ENCODE measurements at regions not wholly inside any gene's neighbourhood (a gene's known extent, or its start where the extent isn't known, plus 50 kb on each side); places are given as distances from the start of the nearest gene placed in this dataset.

DNA sequence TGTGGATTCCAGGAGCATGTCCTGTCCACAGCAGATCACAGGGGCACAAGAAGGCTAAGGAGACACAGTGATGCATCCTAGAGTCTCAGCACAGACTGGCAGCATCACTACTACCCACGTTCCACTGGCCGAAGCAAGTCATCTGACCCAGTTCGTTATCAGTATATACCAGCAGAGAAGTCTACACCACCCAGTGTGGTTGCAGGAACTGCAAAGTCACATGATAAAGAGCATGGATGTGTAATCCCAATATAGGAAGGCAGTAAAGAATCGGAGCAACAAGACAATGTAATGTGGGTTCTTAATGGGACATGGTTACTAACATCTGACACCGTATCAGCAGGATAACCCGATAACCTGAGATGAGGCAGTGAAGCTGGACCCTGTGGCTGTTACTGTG is 246.6 kb downstream of the RRAGC start:
- H3K36me3 ChIP-seq (ENCODE audit: control insufficient read depth in 3 of 3, insufficient read depth in 2 of 3, low read depth in 1 of 3, low read length in 3 of 3), result no peaks in the 10 kb centered on the region
- no peak overlapping the region for H3K27ac ChIP-seq (ENCODE audit: low read depth in 1 of 3, low read length in 2 of 3)
- WGBS, 3 donors, result 81 to 84% (median 84%) methylated on average over 6 of the region's 6 CpGs
- no peak overlapping the region for H3K4me3 ChIP-seq (ENCODE audit: low read depth in 1 of 3, low read length in 3 of 3)
- no peak for DNase-seq
- H3K4me1 ChIP-seq (ENCODE audit: control insufficient read depth in 3 of 3, insufficient read depth in 2 of 3, low read depth in 1 of 3, low read length in 2 of 3), result no peaks in the 10 kb centered on the region
- no peak for FAIRE-seq
- no peaks in the 10 kb centered on the region for H3K27me3 ChIP-seq (ENCODE audit: control insufficient read depth in 3 of 3, insufficient read depth in 3 of 3, low read length in 3 of 3)
- H3K9me3 ChIP-seq (ENCODE audit: control insufficient read depth in 2 of 2, insufficient read depth in 1 of 2, low read depth in 1 of 2, low read length in 1 of 2), result no peaks in the 10 kb centered on the region

DNA sequence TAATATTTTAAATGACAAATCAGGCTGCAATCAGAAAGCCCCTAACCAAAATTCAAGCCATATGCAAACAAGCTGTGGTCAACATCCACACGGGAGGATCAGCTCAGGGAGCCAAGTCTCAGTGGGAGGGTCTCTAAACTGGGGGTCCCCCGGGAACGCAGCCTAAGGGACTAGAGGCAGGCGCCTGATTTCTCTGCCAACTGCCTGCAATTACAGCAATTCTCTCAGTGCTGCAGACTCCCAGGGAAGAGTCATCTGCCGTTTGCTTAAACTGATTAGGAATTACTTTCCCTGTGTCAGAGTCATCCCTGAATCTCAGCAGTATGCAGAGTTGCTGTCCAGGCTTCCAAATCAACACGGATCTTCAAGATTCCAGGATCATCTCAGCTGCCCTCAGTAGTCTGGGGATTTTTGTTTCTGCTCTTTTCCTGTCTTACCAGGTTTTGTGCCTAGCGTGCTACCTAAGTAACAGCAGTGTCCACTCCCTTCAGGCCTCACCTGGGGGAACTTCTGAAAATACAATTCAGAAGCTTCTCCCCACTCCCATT is 247.8 kb downstream of the RRAGC start:
- H3K36me3 ChIP-seq (ENCODE audit: control insufficient read depth in 3 of 3, insufficient read depth in 2 of 3, low read depth in 1 of 3, low read length in 3 of 3), result no peaks in the 10 kb centered on the region
- no peak for FAIRE-seq
- H3K27ac ChIP-seq (ENCODE audit: low read depth in 1 of 3, low read length in 2 of 3), result no peak overlapping the region
- no peaks in the 10 kb centered on the region for H3K9me3 ChIP-seq (ENCODE audit: control insufficient read depth in 2 of 2, insufficient read depth in 1 of 2, low read depth in 1 of 2, low read length in 1 of 2)
- H3K27me3 ChIP-seq (ENCODE audit: control insufficient read depth in 3 of 3, insufficient read depth in 3 of 3, low read length in 3 of 3), result no peaks in the 10 kb centered on the region
- DNase-seq, result no peak
- H3K4me3 ChIP-seq (ENCODE audit: low read depth in 1 of 3, low read length in 3 of 3), result no peak overlapping the region
- no peaks in the 10 kb centered on the region for H3K4me1 ChIP-seq (ENCODE audit: control insufficient read depth in 3 of 3, insufficient read depth in 2 of 3, low read depth in 1 of 3, low read length in 2 of 3)
- 40 to 43% (median 41%) methylated on average over 7 of the region's 7 CpGs for WGBS, 3 donors

DNA sequence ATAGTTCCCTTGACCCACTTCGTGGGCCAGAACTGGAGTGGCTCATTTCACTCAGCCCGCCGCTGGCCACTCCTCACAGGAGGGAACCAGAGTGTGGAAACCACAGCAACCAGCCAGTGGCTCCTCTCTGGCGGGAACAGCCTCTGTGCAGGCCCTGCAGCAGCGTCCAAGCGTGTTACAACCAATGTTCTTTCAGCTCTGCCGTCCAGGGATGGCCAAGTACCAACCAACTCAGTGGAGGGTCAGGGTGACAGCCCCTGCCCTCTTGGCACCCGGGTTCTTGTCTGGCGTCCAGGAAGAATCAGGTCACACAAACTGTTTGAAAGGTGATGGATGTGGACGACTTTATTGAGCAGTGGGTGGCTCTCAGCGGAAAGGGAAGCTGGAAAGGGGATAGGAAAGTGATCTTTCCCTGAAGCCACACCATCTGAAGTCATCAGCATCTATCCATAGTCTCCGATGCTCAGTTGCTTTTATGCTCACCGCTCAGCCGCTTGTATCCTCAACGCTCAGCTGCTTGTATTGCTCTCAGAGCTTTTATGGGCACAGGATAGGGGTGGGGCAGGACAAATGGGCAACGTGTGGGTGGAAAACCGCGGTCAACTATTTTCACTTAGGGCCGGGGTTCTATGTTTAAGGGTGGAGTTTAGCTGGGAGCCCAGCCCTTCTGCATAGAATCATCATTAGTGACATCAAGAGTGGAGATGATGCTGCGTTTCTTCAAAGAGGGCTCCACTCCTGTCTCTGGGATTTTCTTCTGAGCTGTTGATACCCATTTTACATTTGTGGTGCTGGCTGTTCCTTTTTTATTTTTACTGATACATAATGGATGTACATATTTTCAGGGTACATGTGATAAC is 250.2 kb downstream of the RRAGC start:
- Histone ChIP-seq H3K4me1 (ENCODE audit: control insufficient read depth in 3 of 3, insufficient read depth in 2 of 3, low read depth in 1 of 3, low read length in 2 of 3) (no peaks in the 10 kb centered on the region), H3K4me3 (ENCODE audit: low read depth in 1 of 3, low read length in 3 of 3) (no peak overlapping the region), H3K36me3 (ENCODE audit: control insufficient read depth in 3 of 3, insufficient read depth in 2 of 3, low read depth in 1 of 3, low read length in 3 of 3) (no peaks in the 10 kb centered on the region), H3K27ac (ENCODE audit: low read depth in 1 of 3, low read length in 2 of 3) (no peak overlapping the region), H3K27me3 (ENCODE audit: control insufficient read depth in 3 of 3, insufficient read depth in 3 of 3, low read length in 3 of 3) (peaks cover 0 to 6% (median 0%) of the 10 kb centered on the region in 3 donors), H3K9me3 (ENCODE audit: control insufficient read depth in 2 of 2, insufficient read depth in 1 of 2, low read depth in 1 of 2, low read length in 1 of 2) (no peaks in the 10 kb centered on the region)
- WGBS, 3 donors, result 77 to 83% (median 78%) methylated on average over 20 of the region's 20 CpGs
- DNase-seq (no peak), FAIRE-seq (no peak)

DNA sequence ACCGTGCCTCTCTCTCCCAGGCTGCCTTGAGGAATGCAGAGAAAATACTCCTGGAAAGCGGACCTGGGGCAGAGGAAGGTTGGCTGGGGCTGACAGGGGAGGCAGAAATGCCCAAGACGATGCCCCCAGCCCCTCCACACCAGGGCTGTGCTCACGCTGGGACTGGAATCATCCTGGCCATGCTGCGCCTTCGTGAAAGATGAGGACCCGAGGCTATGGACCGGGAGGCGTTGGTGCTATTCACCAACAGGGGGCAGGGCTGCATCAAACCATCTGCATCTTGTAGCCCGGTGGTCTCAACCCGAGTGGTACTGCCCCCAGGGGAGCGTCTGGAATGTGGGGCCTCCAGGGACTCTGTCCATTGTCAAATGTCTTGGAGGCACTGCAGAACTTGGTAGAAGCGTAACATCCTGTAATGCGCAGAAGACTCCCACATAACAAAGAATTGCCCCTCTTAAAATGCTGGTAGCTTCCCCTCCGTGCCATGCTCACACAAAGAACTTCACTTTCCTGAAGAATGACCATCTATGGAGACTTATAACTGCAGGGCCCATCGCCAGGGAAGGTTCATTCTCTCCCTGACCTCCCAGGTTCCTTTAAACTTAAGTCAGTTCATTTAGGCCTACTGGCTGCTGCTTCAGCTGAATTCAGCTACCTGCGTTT is 251.2 kb downstream of the RRAGC start:
- Histone ChIP-seq H3K4me1 (ENCODE audit: control insufficient read depth in 3 of 3, insufficient read depth in 2 of 3, low read depth in 1 of 3, low read length in 2 of 3) (no peaks in the 10 kb centered on the region), H3K4me3 (ENCODE audit: low read depth in 1 of 3, low read length in 3 of 3) (no peak overlapping the region), H3K36me3 (ENCODE audit: control insufficient read depth in 3 of 3, insufficient read depth in 2 of 3, low read depth in 1 of 3, low read length in 3 of 3) (no peaks in the 10 kb centered on the region), H3K27me3 (ENCODE audit: control insufficient read depth in 3 of 3, insufficient read depth in 3 of 3, low read length in 3 of 3) (peaks cover 0 to 6% (median 0%) of the 10 kb centered on the region in 3 donors), H3K9me3 (ENCODE audit: control insufficient read depth in 2 of 2, insufficient read depth in 1 of 2, low read depth in 1 of 2, low read length in 1 of 2) (no peaks in the 10 kb centered on the region), H3K27ac (ENCODE audit: low read depth in 1 of 3, low read length in 2 of 3) (no peak overlapping the region)
- WGBS, 3 donors, result 27 to 32% (median 30%) methylated on average over 17 of the region's 17 CpGs
- FAIRE-seq (no peak), DNase-seq (no peak)

DNA sequence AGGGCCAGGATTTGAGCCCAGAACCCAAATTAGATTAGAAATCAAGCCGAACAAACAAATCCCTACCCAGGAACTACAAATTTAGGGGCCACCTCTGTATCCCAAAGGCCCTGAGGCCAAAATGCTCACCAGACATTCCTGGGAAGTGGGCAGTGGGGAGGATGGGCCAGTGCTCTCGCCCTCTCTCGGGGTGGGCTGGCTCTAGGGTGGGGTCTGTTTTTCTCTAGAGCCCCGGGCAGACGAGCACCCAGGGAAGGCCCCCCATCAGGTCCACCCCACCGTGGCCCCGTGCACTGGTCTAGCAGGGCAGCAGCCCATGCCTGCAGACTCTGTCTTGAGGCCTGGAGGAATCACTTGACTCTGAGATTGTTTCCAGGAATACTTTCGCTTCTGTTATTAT is 252.0 kb downstream of the RRAGC start:
- H3K4me3 ChIP-seq (ENCODE audit: low read depth in 1 of 3, low read length in 3 of 3), result no peak overlapping the region
- no peak overlapping the region for H3K27ac ChIP-seq (ENCODE audit: low read depth in 1 of 3, low read length in 2 of 3)
- H3K27me3 ChIP-seq (ENCODE audit: control insufficient read depth in 3 of 3, insufficient read depth in 3 of 3, low read length in 3 of 3), result peaks cover 0 to 6% (median 0%) of the 10 kb centered on the region in 3 donors
- H3K9me3 ChIP-seq (ENCODE audit: control insufficient read depth in 2 of 2, insufficient read depth in 1 of 2, low read depth in 1 of 2, low read length in 1 of 2), result no peaks in the 10 kb centered on the region
- H3K4me1 ChIP-seq (ENCODE audit: control insufficient read depth in 3 of 3, insufficient read depth in 2 of 3, low read depth in 1 of 3, low read length in 2 of 3), result no peaks in the 10 kb centered on the region
- 69 to 71% (median 70%) methylated on average over 7 to 8 of the region's 8 CpGs for WGBS, 3 donors
- DNase-seq (no peak), FAIRE-seq (no peak)
- no peaks in the 10 kb centered on the region for H3K36me3 ChIP-seq (ENCODE audit: control insufficient read depth in 3 of 3, insufficient read depth in 2 of 3, low read depth in 1 of 3, low read length in 3 of 3)

DNA sequence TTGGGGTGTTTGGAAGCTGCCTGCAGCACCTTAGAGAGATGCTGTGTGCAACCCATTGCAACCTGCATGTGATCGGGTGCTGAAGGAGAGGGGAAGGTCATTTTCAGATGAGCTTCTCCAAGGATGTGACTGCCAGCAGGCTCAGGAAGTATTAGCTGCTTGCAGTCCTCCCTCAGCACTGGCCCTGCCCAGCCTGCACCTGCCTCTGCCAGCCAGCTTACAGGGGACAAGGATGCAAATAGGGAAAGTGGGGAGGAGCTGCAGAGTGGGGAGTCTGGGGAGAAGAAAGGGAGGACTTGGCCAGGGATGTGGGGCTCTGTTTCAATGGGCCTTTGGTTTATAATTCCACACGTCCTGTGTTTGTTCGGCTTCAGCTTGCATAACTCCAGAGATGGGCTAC is 254.5 kb downstream of the RRAGC start:
- 79 to 86% (median 81%) methylated on average over 3 of the region's 3 CpGs for WGBS, 3 donors
- H3K27ac ChIP-seq (ENCODE audit: low read depth in 1 of 3, low read length in 2 of 3), result no peak overlapping the region
- no peak for FAIRE-seq

DNA sequence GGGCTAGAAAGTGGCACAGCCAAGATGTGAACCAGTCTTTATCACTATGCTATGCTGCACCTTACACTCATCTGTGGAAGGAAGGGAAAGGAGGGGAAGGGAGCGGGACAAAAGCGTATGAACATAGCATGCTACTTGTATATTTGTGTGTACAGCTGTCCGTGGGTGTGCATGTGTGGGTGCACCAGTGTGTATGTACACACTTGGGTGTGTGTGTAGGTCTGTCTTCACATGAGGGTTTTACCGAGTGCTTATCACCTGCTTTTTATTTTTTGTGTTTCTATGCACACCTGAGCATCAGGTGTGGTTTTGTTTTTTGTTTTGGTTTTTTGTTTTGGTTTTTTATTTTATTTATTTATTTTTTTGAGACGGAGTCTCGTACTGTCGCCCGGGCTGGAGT is 255.7 kb downstream of the RRAGC start:
- WGBS, 3 donors, result 75 to 84% (median 83%) methylated on average over 8 of the region's 8 CpGs
- FAIRE-seq (no peak), DNase-seq (no peak)
- Histone ChIP-seq H3K27ac (ENCODE audit: low read depth in 1 of 3, low read length in 2 of 3) (no peak overlapping the region), H3K36me3 (ENCODE audit: control insufficient read depth in 3 of 3, insufficient read depth in 2 of 3, low read depth in 1 of 3, low read length in 3 of 3) (no peaks in the 10 kb centered on the region), H3K4me3 (ENCODE audit: low read depth in 1 of 3, low read length in 3 of 3) (no peak overlapping the region), H3K9me3 (ENCODE audit: control insufficient read depth in 2 of 2, insufficient read depth in 1 of 2, low read depth in 1 of 2, low read length in 1 of 2) (no peaks in the 10 kb centered on the region), H3K27me3 (ENCODE audit: control insufficient read depth in 3 of 3, insufficient read depth in 3 of 3, low read length in 3 of 3) (peaks cover 0 to 6% (median 0%) of the 10 kb centered on the region in 3 donors), H3K4me1 (ENCODE audit: control insufficient read depth in 3 of 3, insufficient read depth in 2 of 3, low read depth in 1 of 3, low read length in 2 of 3) (no peaks in the 10 kb centered on the region)

More for the DNA sequence above, 254.5 kb downstream of the RRAGC start:
- Histone ChIP-seq H3K27me3 (ENCODE audit: control insufficient read depth in 3 of 3, insufficient read depth in 3 of 3, low read length in 3 of 3) (peaks cover 0 to 6% (median 0%) of the 10 kb centered on the region in 3 donors), H3K9me3 (ENCODE audit: control insufficient read depth in 2 of 2, insufficient read depth in 1 of 2, low read depth in 1 of 2, low read length in 1 of 2) (no peaks in the 10 kb centered on the region), H3K36me3 (ENCODE audit: control insufficient read depth in 3 of 3, insufficient read depth in 2 of 3, low read depth in 1 of 3, low read length in 3 of 3) (no peaks in the 10 kb centered on the region), H3K4me3 (ENCODE audit: low read depth in 1 of 3, low read length in 3 of 3) (no peak overlapping the region), H3K4me1 (ENCODE audit: control insufficient read depth in 3 of 3, insufficient read depth in 2 of 3, low read depth in 1 of 3, low read length in 2 of 3) (no peaks in the 10 kb centered on the region)
- DNase-seq, result no peak

DNA sequence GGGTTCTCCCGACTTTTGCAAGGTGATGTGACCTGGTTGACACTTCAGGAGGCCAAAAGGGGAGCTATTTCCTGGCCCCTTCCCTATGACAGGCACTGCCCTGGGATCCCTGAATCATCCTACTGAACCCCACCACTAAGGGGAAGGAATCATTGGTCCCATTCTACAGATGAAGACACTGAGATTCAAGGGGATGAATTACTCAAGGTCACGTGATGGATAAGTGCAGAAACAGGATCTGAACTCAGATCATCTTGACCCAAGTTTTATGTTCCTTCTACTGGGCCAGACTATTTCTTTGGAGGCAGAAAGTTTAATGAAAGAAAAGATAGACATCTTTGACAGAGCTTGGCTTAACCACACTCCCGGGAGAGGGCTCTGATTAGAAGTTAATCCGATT is 258.7 kb downstream of the RRAGC start:
- Histone ChIP-seq H3K27ac (ENCODE audit: low read depth in 1 of 3, low read length in 2 of 3) (no peak overlapping the region), H3K36me3 (ENCODE audit: control insufficient read depth in 3 of 3, insufficient read depth in 2 of 3, low read depth in 1 of 3, low read length in 3 of 3) (no peaks in the 10 kb centered on the region), H3K27me3 (ENCODE audit: control insufficient read depth in 3 of 3, insufficient read depth in 3 of 3, low read length in 3 of 3) (peaks cover 0 to 6% (median 0%) of the 10 kb centered on the region in 3 donors), H3K4me3 (ENCODE audit: low read depth in 1 of 3, low read length in 3 of 3) (no peak overlapping the region), H3K4me1 (ENCODE audit: control insufficient read depth in 3 of 3, insufficient read depth in 2 of 3, low read depth in 1 of 3, low read length in 2 of 3) (no peaks in the 10 kb centered on the region), H3K9me3 (ENCODE audit: control insufficient read depth in 2 of 2, insufficient read depth in 1 of 2, low read depth in 1 of 2, low read length in 1 of 2) (no peaks in the 10 kb centered on the region)
- no peak for FAIRE-seq
- 49 to 74% (median 56%) methylated on average over 4 of the region's 4 CpGs for WGBS, 3 donors
- no peak for DNase-seq

Data from small intestine (tissue), 7 donors.